Lung microvascular endothelial cell (primary cell): ENCODE measurements at regions not wholly inside any gene's neighbourhood (a gene's known extent, or its start where the extent isn't known, plus 50 kb on each side); places are given as distances from the start of the nearest gene placed in this dataset.
"Not testable (repeated sequence)": the region's sequence is repeated elsewhere in the genome, so short reads cannot be mapped to it uniquely, and the experiment has no call there.

Experiments
- DNase-seq, 2 donors: peaks; one replicate each; pipeline versions ENCODE4 v3.0.0 to v3.0.0-alpha.2; 2010; ENCODE audit warnings: low read depth in 2 of 2

GRCh38 chr11:10955616-10956015 lies 97.8 kb upstream of the ZBED5 start:
- no peak for DNase-seq

- no peak for DNase-seq
Observed at GRCh38 chr11:10954184-10954583, 96.3 kb upstream of the ZBED5 start.

GRCh38 chr11:10952872-10953271 lies 95.0 kb upstream of the ZBED5 start:
- DNase-seq = no peak

- DNase-seq = not testable (repeated sequence)
Observed at GRCh38 chr11:10947935-10948334, 90.1 kb upstream of the ZBED5 start.

- DNase-seq = no peak
Observed at GRCh38 chr11:10946072-10946471, 88.2 kb upstream of the ZBED5 start.

- no peak for DNase-seq
Observed at GRCh38 chr11:10945196-10945595, 87.3 kb upstream of the ZBED5 start.

GRCh38 chr11:10943968-10944367 lies 86.1 kb upstream of the ZBED5 start:
- DNase-seq = no peak

GRCh38 chr11:10942620-10943019 lies 84.8 kb upstream of the ZBED5 start:
- DNase-seq = no peak

- DNase-seq = no peak
Observed at GRCh38 chr11:10941871-10942270, 84.0 kb upstream of the ZBED5 start.

GRCh38 chr11:10941414-10941813 lies 83.6 kb upstream of the ZBED5 start:
- DNase-seq = no peak

- no peak for DNase-seq
Observed at GRCh38 chr11:10938650-10939387, 81.0 kb upstream of the ZBED5 start.

GRCh38 chr11:10938231-10938630 lies 80.4 kb upstream of the ZBED5 start:
- no peak for DNase-seq

GRCh38 chr11:10937385-10937771 lies 79.5 kb upstream of the ZBED5 start:
- DNase-seq = no peak

GRCh38 chr11:10936626-10937384 lies 79.0 kb upstream of the ZBED5 start:
- DNase-seq = no peak

GRCh38 chr11:10935015-10935559 lies 77.2 kb upstream of the ZBED5 start:
- DNase-seq = no peak

GRCh38 chr11:10934293-10934860 lies 76.5 kb upstream of the ZBED5 start:
- DNase-seq = peak in 1 of 2 donors; percentile 6

- peak; percentile 85 to 93 for DNase-seq
Observed at GRCh38 chr11:10933455-10934292, 75.8 kb upstream of the ZBED5 start.

- no peak for DNase-seq
Observed at GRCh38 chr11:10932976-10933375, 75.1 kb upstream of the ZBED5 start.

- DNase-seq = peak in 1 of 2 donors; percentile 3
Observed at GRCh38 chr11:10931761-10932670, 74.2 kb upstream of the ZBED5 start.

- peak; percentile 63 to 70 for DNase-seq
Observed at GRCh38 chr11:10930972-10931760, 73.3 kb upstream of the ZBED5 start.
